HL-60 (cell line): ENCODE measurements at regions not wholly inside any gene's neighbourhood (a gene's known extent, or its start where the extent isn't known, plus 50 kb on each side); places are given as distances from the start of the nearest gene placed in this dataset.

Experiments used
- CTCF ChIP-seq: IDR thresholded peaks from one replicate; pipeline ENCODE4 v1.5.1; 2011; ENCODE audit warnings: low read length, control low read depth, inconsistent platforms; ENCODE audit not compliant: insufficient read depth
- GABPA ChIP-seq: IDR thresholded peaks from 2 replicates; pipeline ENCODE4 v1.6.1; 2012; ENCODE audit warnings: low read depth
- POLR2AphosphoS5 ChIP-seq: IDR thresholded peaks from 2 replicates; pipeline ENCODE4 v1.6.1; 2012; ENCODE audit warnings: low read depth
- REST ChIP-seq: IDR thresholded peaks from 2 replicates; pipeline ENCODE4 v1.6.1; 2012; ENCODE audit warnings: low read depth; ENCODE audit not compliant: insufficient replicate concordance
- SPI1 ChIP-seq: IDR thresholded peaks from 2 replicates; pipeline ENCODE4 v1.6.1; 2012; ENCODE audit warnings: low read depth, mild to moderate bottlenecking, borderline replicate concordance

- no peak for TF ChIP-seq CTCF
- no peak for TF ChIP-seq POLR2AphosphoS5
- TF ChIP-seq REST, result no peak
- no peak for TF ChIP-seq GABPA
- no peak for TF ChIP-seq SPI1
Observed at GRCh38 chr4:62407534-62407933, 1207.4 kb downstream of the ADGRL3 start.
